Sigmoid colon (tissue), 4 donors: ENCODE measurements at regions not wholly inside any gene's neighbourhood (a gene's known extent, or its start where the extent isn't known, plus 50 kb on each side); places are given as distances from the start of the nearest gene placed in this dataset.

Experiments
- CTCF ChIP-seq, 4 experiments: fragments of 450-650 bp in 3 of 4; fragments of 200-600 bp in 1 of 4; IDR thresholded peaks; one replicate each; pipeline ENCODE4 v1.5.1; 2016 to 2019; ENCODE audit warnings: antibody characterized with exemption in 4 of 4, mild to moderate bottlenecking in 3 of 4, moderate library complexity in 2 of 4
- EP300 ChIP-seq, 4 donors: sonication (generic); formaldehyde crosslinking; IDR thresholded peaks; one replicate each; pipeline ENCODE4 v1.6.1; 2017; ENCODE audit warnings: antibody characterized with exemption in 4 of 4
- POLR2A ChIP-seq, 2 donors: fragments of 450-650 bp; IDR thresholded peaks; one replicate each; pipeline ENCODE4 v1.6.1; 2016; ENCODE audit warnings: antibody characterized with exemption in 2 of 2, mild to moderate bottlenecking in 2 of 2, moderate library complexity in 2 of 2

DNA sequence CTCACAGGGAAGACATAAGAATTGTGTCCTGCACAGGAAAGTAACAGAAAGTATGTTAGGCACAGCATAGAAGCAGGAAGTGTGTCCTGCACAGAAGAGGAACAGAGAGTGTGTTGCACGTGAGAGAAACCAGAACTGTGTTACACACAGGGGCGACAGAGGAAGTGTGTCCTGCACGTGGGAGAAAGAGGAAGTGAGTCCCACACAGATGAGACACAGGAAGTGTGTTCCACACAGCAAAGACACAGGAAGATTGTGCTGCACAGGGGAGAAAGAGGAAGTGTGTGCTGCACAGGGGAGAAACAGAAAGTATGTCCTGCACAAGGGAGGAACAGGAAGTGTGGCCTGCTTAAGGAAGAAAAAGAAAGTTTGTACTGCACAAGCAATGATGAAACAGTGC lies 800.1 kb downstream of the CDY2B start:
- TF ChIP-seq CTCF (IDR thresholded peaks at IDR 0.05) (no peak), POLR2A (IDR thresholded peaks at IDR 0.05) (no peak), EP300 (IDR thresholded peaks at IDR 0.05) (no peak)
